ENCODE measurements at regions not wholly inside any gene's neighbourhood (a gene's known extent, or its start where the extent isn't known, plus 50 kb on each side); places are given as distances from the start of the nearest gene placed in this dataset.

- TF ChIP-seq CTCF (IDR thresholded peaks at IDR 0.05), result no peak
- TF ChIP-seq POLR2A (IDR thresholded peaks at IDR 0.05), result no peak
These were observed 331.3 kb upstream of the SEMA6A start for GRCh38 chr5:116905885-116906284.

Data from Peyer's patch (tissue), 4 donors.